ENCODE measurements at regions not wholly inside any gene's neighbourhood (a gene's known extent, or its start where the extent isn't known, plus 50 kb on each side); places are given as distances from the start of the nearest gene placed in this dataset.

DNA sequence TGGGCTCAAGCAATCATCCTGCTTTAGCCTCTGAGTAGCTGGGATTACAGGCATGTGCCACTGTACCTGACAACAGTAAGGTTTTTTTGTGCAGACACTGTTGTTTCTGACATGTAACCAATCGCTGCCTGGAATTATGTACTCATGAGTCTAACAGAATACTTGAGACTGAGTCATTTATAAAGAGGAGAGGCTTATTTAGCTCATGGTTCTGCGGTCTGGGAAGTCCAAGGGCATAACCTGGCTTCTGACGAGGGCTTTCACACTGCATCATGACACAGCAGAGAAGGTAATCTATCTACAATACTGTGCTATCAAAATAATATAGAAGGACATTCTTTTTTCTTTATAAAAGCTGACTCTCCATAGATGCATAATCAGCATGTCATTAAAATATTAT is 115.5 kb upstream of the STOX2 start:
- H3K27ac ChIP-seq (ENCODE audit: low read depth, low read length): no peak overlapping the region
- no peak overlapping the region for H3K9ac ChIP-seq (ENCODE audit: extremely low read depth, low read length, poor library complexity, severe bottlenecking)
- no peaks in the 10 kb centered on the region for H3K4me1 ChIP-seq (ENCODE audit: control insufficient read depth, insufficient read depth, low read length)
- Mint-ChIP-seq H3K27me3 (ENCODE audit: insufficient read depth) (peaks cover 11% of the 10 kb centered on the region), H3K4me1 (no peaks in the 10 kb centered on the region), H3K4me3 (no peak overlapping the region), H3K27ac (no peak overlapping the region), H3K9me3 (peaks cover 28% of the 10 kb centered on the region), H3K36me3 (ENCODE audit: low read depth) (no peaks in the 10 kb centered on the region)
- H3K4me3 ChIP-seq (ENCODE audit: low read length): no peak overlapping the region
- 60 to 84% methylated on average over 1 to 3 of the region's 3 CpGs for WGBS, 2 experiments (ENCODE audit: insufficient coverage in 1 of 2, insufficient read length in 1 of 2)
- H3K27me3 ChIP-seq (ENCODE audit: control insufficient read depth, insufficient read depth, low read length, poor library complexity, severe bottlenecking): peaks cover 6% of the 10 kb centered on the region
- TF ChIP-seq, protein P1, sequence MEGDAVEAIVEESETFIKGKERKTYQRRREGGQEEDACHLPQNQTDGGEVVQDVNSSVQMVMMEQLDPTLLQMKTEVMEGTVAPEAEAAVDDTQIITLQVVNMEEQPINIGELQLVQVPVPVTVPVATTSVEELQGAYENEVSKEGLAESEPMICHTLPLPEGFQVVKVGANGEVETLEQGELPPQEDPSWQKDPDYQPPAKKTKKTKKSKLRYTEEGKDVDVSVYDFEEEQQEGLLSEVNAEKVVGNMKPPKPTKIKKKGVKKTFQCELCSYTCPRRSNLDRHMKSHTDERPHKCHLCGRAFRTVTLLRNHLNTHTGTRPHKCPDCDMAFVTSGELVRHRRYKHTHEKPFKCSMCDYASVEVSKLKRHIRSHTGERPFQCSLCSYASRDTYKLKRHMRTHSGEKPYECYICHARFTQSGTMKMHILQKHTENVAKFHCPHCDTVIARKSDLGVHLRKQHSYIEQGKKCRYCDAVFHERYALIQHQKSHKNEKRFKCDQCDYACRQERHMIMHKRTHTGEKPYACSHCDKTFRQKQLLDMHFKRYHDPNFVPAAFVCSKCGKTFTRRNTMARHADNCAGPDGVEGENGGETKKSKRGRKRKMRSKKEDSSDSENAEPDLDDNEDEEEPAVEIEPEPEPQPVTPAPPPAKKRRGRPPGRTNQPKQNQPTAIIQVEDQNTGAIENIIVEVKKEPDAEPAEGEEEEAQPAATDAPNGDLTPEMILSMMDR (conservative IDR thresholded peaks at IDR 0.05): no peak
- peaks cover 13% of the 10 kb centered on the region for H3K9me3 ChIP-seq (ENCODE audit: control insufficient read depth, low read length)
- H3K36me3 ChIP-seq (ENCODE audit: control insufficient read depth, insufficient read depth, low read length): no peaks in the 10 kb centered on the region
- DNase-seq: no peak

DNA sequence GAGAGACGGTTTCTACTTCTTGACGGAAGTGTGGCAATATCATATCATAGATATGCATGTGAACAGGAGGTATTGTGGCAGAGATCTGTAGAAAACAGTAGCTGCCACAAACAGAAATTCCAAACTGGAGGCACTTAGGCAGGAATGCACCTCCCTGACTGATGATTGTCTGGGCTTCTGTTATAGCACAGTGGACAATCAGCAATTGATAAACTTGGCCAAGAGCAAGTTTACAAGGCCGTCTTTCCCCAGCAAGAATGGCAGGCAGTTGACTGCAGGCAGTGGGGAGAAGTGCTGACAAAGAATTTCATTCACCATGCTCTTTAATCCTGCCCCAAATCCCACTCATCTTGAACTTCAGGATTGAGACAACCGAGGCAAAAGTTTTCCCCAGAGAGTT is 114.4 kb upstream of the STOX2 start:
- DNase-seq: no peak
- H3K4me1 ChIP-seq (ENCODE audit: control insufficient read depth, insufficient read depth, low read length): no peaks in the 10 kb centered on the region
- WGBS, 2 experiments (ENCODE audit: insufficient coverage in 1 of 2, insufficient read length in 1 of 2): 94 to 100% methylated on average over 4 of the region's 4 CpGs
- peaks cover 19% of the 10 kb centered on the region for H3K27me3 Mint-ChIP-seq (ENCODE audit: insufficient read depth)
- peaks cover 3% of the 10 kb centered on the region for H3K36me3 Mint-ChIP-seq (ENCODE audit: low read depth)
- H3K9ac ChIP-seq (ENCODE audit: extremely low read depth, low read length, poor library complexity, severe bottlenecking): no peak overlapping the region
- no peaks in the 10 kb centered on the region for H3K36me3 ChIP-seq (ENCODE audit: control insufficient read depth, insufficient read depth, low read length)
- no peak overlapping the region for H3K27ac ChIP-seq (ENCODE audit: low read depth, low read length)
- H3K4me3 ChIP-seq (ENCODE audit: low read length): no peak overlapping the region
- H3K27ac Mint-ChIP-seq: no peak overlapping the region
- TF ChIP-seq, protein P1 (conservative IDR thresholded peaks at IDR 0.05): no peak
- no peaks in the 10 kb centered on the region for H3K4me1 Mint-ChIP-seq
- H3K4me3 Mint-ChIP-seq: no peak overlapping the region
- H3K9me3 ChIP-seq (ENCODE audit: control insufficient read depth, low read length): peaks cover 17% of the 10 kb centered on the region
- H3K9me3 Mint-ChIP-seq: peaks cover 37% of the 10 kb centered on the region
- peaks cover 7% of the 10 kb centered on the region for H3K27me3 ChIP-seq (ENCODE audit: control insufficient read depth, insufficient read depth, low read length, poor library complexity, severe bottlenecking)

DNA sequence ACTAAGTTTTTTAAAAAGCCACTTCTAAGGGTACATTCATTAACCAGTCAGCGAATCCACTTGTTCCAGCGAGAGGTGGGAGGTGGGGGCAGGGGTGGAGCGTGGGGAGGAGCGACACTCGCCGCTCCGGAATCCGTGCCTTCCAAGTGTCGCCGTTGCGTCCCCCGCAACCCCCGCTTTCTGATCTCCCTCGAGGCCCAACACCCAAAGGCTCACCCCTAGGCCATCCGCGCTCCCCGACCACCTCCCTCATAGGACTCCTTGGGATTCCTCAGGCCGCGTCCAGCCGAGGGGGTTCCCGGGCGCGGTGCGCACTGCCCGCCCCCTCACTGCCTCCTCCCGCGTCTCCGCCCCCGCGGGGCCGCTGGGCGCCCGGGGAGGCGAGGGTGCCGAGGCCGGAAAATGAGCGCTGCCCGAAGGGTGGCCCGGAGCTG is 108.1 kb upstream of the STOX2 start:
- no peak overlapping the region for H3K27ac Mint-ChIP-seq

More for the DNA sequence above, 108.1 kb upstream of the STOX2 start:
- Mint-ChIP-seq H3K4me1 (peaks cover 26% of the 10 kb centered on the region), H3K27me3 (ENCODE audit: insufficient read depth) (peaks cover 63% of the 10 kb centered on the region), H3K4me3 (peak overlapping the region; percentile 50), H3K9me3 (peaks cover 34% of the 10 kb centered on the region), H3K36me3 (ENCODE audit: low read depth) (peaks cover 3% of the 10 kb centered on the region)
- H3K36me3 ChIP-seq (ENCODE audit: control insufficient read depth, insufficient read depth, low read length): no peaks in the 10 kb centered on the region
- H3K9me3 ChIP-seq (ENCODE audit: control insufficient read depth, low read length): peaks cover 17% of the 10 kb centered on the region
- no peak overlapping the region for H3K27ac ChIP-seq (ENCODE audit: low read depth, low read length)
- H3K9ac ChIP-seq (ENCODE audit: extremely low read depth, low read length, poor library complexity, severe bottlenecking): no peak overlapping the region
- peak overlapping the region; percentile 75 for H3K4me3 ChIP-seq (ENCODE audit: low read length)
- 0 to 3% methylated on average over 5 to 39 of the region's 39 CpGs for WGBS, 2 experiments (ENCODE audit: insufficient coverage in 1 of 2, insufficient read length in 1 of 2)
- peaks cover 64% of the 10 kb centered on the region for H3K27me3 ChIP-seq (ENCODE audit: control insufficient read depth, insufficient read depth, low read length, poor library complexity, severe bottlenecking)
- no peak for DNase-seq
- H3K4me1 ChIP-seq (ENCODE audit: control insufficient read depth, insufficient read depth, low read length): no peaks in the 10 kb centered on the region
- TF ChIP-seq, protein P1 (conservative IDR thresholded peaks at IDR 0.05): no peak
